CMK (cell line): ENCODE measurements at regions not wholly inside any gene's neighbourhood (a gene's known extent, or its start where the extent isn't known, plus 50 kb on each side); places are given as distances from the start of the nearest gene placed in this dataset.

ENCODE experiments used
- DNase-seq: peaks from one replicate; pipeline ENCODE4 v3.0.0-alpha.2; 2010; ENCODE audit warnings: low read depth

DNA sequence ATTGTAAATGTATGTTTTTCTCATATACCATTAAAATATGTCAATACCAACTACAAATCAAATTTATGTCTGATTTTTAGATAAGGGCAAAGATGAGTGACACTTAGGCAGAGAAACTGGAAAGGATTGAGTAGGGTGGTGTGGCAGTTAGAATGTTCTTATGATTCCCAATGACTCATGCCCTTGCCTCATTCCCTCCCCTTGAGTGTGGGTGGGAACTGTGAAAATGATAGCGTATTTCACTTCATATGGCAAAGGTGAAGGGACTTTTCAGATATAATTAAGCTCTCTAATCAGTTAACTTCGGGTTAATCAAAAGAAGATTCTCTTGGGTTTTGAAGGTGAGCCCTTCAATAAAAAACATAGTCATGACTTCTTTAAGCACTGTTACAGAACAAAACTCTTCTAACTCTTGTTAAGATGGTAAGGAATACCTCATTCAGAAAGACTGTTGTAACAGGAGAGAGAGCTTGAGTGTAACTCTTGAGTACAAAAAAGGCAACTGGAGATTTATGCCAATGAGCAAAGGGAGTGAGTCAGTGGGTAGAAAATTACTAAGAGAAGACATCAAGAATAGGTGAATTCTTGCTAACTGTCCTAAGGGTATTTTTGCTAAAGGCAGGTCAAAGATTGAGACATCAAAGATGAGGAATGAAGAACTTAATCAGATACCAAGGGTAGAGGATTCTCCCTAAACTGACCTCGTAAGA, 329.5 kb downstream of the KCTD8 start:
- no peak for DNase-seq

DNA sequence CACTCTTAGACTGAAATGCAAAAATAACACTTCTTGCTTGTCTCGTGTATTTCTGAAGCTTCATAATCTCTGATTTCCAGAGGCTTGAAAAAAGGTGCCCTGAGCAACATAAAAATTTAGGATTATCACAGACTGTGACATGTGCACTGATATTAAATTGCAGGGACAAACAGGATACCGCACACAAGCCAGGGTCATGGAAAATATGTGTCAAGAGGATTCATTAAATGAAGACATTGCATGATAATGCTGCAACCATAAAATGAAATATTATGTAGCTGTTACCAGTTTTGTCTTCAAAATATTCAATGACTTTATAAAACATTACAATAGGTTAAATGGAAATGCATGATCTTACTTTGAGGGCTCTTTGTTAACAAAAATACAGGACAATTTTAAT, 328.0 kb downstream of the KCTD8 start:
- DNase-seq = no peak

DNA sequence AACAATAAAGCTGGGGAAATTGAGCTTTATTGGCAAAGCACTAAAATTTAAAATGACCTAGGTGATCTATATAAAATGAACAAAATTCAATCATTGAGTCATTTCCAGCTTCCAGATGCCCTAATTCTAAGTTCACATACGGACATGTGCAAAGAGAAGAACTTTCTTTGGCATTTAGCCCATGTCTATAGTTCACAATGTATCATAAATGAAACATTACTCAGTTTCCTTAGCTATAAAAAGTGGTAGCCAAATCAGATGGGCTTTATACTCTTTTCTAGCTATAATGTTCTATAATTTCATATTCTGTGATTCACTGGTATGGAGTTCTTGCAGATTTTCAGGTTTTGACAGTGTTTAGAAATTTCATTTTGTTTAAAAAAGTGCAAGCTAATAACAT, 327.4 kb downstream of the KCTD8 start:
- no peak for DNase-seq
